Stimulated activated CD4-positive, alpha-beta T cell treated with anti-CD3 and anti-CD28 coated beads, Interleukin-2, amount 100 ng/mL, for 4 hours (primary cell): ENCODE measurements at regions not wholly inside any gene's neighbourhood (a gene's known extent, or its start where the extent isn't known, plus 50 kb on each side); places are given as distances from the start of the nearest gene placed in this dataset.

ENCODE experiments used
- DNase-seq: peaks from one replicate; pipeline ENCODE4 v3.0.0-alpha.2; 2020; ENCODE audit warnings: low read depth

DNA sequence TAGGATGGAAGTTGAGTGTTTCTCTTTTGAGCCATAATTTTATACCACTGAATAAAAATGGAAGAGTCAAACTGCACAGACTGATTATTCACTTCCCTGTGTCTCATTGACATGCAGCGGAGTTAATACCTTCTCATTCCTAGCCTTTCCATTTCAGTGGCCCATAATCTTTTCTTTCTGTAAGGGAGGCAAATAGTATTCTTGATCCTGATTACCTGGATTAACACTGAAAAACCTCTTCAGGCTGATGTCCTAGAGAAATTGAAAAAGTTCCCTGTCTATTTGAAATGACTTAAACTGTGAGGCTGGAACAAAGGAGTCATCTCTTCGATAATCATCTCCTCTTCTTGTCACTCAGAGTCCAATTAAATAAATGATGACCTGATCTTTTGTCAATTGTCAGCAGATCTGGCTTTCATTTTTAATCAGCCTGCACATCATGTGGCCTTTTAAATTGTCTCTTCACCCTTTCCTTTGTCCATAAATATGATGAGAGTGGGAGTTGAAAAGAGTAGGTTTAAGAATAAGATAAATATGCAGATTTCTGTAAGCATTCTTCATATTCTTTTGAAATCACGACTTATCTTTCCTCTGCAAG is 713.0 kb downstream of the EPM2A start:
- DNase-seq: no peak

DNA sequence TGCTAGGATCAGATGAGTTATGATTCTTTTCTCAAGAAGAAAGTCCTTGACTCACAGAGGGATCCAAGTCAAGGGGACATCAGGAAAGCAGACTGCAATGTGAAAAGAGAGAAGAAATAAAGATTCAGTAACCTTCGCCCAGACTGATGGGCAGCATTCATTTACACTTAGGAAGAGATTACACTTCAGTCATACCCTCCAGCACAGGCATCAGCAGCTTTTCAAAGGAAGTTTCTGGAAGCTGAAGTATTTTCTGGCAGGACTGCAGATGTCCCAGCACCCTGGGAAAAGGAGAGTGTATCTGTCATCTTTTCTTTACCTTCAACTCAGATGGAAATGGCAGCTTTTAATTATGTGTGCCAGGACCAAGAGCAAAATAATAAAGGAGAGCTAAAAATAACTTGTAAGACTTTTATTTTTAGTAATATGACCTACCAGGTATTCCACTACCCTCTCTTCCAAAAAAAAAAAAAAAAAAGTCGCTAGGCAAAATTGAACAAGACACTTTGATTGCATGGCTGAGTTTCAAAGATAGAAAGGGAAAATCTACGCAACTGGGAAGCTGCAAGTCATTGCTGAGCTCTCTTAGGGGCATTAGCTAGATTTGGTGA is 712.1 kb downstream of the EPM2A start:
- no peak for DNase-seq

DNA sequence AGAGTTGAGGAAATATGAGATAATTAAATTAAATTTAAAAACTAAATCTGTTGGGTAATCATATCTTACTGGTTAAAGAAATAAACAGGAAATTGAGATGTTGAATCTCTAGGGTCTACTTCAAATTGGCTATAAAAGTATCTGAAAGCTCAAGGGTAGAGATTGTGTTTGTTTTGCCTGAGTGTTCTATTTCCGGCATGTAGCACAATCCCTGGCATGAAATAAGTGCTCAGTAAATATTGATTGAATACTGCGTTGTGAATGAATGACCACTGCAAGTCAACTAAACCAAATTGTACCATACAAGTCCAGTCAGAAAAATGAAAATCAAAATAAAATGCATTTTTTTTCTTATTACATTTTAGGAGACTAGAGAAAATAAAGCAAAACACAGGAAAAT is 709.8 kb downstream of the EPM2A start:
- DNase-seq: no peak

DNA sequence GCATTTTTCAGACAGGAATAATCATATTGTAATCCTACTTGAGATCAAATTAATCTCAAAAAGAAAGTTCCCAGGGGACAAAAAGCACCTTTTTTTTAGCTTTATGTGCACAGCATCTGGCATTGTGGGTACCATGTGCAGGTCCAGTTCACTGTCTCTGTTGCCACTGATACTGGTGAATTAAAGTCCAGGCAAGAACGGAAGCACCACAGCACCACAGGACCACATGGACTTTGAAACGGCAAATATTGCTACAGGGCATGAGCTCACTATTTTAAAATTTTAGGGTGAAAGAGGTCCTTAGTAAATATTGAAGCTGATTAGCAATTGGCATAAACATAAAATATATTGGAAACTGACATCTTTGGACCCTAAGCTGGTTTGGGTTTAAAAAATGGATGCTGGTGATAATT is 709.0 kb downstream of the EPM2A start:
- no peak for DNase-seq

DNA sequence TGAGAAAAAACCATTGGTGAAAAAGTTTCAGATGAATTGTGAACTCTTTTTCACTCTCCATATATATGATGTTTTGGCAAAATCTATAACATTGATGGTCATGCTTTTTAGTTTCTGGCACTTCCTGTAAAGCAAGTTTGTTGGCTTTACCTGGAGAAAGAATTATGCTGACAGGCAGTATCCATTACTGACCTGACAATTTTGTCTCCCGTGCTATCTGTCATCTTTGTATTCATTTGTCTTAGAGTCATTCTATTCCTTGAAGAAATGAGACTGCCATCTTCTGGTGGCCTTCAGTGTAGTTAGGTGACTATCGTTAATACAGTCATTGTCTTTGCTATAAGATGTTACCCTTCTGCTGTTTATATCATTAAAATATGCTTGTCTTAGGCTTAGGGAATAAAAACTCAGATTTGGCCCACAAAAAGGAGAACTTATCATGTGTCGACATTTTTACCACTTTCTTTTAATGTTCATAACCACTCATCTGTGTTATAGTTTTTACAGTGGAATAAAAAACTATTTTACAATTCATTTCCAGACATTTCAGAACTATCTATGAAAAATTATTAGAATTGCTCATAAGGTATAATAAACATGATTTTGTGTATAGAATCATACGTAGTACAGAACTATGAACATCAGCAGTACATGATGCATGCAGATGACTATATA is 707.0 kb downstream of the EPM2A start:
- no peak for DNase-seq

DNA sequence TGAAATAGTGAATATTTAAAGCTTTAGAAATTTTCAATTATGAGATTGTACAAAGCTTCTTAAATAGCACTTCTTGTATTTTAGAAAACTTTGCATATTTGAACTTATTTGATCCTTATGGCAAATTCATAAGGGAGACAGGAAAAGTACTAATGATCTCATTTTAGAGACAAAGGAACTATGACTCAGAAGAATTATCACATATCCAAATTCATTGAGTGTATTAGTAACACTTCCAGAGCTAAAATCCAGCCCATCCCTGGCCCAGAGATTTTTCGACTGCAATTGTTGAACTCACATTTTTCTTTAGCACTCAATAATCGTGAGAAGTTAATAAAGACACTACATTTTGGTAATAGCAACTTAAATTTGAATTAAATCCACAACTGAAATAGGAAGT is 704.3 kb downstream of the EPM2A start:
- no peak for DNase-seq

DNA sequence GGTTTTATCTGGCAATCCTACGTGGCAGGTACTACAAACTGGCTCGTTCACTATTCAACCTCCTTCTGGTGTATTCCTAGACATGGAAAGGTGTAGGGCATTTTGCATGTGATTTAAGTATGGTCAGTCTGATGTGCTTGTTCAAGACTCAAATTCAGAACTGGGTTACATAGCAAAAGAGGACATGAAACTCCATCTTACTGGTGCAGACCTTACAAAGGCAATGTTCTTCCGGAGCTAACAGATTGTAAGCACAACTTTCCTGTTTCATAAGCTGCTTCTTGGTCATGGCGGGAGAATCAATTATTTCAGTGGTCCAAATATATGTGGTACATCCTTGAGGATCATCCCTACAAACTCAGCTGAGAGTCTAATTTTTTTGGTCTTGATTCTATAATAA is 703.4 kb downstream of the EPM2A start:
- DNase-seq: no peak

DNA sequence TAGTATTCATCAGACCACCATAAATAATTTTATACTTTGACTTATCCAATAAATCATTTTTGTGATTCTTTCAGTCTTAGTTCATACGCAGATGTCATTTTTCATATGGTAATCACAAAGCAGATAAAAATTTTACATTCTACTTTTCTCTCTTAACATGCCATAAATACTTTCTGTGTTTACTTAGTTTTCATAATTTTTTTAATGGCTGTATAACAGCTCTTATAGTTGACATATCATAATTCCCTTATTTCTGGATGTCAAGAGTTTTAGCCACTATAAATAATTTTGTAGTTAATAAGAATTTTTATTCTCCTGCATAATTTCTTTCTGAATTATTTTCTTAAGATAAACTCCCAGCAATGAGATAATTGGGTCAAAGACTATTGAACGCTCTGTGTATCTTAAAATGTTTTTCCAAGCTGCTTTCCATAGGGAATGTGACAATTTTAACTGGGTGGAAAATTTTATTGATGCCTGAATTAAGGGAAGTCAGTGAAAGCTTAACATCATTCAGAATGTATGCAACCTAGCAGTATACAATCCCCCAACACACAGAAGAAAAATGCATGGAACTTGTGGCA is 702.7 kb downstream of the EPM2A start:
- no peak for DNase-seq

DNA sequence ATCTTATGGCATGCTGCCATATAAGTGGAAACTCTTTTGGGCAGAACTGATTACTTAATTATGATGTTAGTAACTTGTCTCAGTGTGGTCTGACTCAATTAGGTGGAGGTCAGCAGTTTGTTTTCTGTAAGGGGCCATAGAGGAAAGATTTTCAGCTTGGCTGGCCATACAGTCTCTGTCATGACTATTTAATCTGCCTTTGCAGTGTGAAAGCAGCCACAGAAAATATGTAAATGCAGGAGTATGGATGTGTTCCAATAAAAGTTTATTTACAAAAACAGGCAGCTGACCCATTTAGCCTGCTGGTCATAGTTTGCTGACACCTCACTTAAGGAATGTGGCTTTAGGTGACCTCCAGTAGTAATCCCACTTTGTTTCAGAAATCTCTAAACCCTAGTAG is 700.7 kb downstream of the EPM2A start:
- no peak for DNase-seq

DNA sequence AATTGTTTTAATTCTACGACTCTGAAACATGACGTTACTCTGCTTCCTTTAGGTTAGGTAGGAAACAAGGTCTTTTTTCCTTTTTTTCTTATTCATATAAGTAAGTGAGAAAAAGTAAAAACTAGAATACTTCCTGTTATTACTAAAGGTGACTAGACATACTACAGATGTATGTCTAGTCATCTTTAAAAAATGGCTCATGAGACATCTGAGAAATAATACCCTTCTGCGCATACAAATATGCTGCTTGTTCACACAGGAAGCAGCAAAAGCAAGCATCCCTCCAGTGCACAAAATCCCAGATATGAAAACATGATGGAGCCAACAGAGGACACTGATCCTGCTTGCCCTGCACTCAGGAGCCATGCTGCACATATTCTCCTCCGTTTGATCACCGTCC is 699.1 kb downstream of the EPM2A start:
- DNase-seq: no peak

DNA sequence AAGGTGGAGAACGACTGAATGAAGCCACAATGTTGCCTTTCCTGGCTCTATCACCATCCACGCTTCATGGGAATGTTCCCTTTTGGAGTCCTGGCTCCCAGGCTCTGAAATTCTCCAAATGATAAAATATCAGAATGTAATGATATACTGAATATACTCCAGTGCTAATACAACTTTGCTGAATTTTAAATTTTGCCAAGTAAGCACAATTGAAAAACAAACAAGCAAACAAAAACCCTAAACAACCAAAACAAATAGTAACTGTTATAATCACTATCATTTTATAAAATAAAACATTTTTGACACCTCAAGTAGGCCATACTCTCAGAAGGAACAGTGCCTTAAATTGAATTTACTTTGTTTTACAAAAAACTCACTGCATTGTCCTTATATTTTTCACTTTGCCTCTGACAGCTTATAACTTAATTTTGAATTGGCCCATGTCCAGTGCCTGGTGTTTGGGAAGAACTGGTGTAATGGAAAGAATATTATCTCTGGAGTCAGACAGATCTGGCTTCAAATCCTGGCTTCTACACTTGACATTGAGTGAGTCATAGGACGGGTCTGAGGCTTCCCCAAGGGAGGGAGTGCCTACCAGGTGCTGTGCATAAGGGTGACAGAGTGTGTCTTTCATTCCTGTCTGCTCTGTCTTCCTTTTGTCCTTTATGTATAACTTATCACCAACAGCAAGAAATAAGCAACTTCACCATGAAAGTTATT is 698.3 kb downstream of the EPM2A start:
- no peak for DNase-seq

DNA sequence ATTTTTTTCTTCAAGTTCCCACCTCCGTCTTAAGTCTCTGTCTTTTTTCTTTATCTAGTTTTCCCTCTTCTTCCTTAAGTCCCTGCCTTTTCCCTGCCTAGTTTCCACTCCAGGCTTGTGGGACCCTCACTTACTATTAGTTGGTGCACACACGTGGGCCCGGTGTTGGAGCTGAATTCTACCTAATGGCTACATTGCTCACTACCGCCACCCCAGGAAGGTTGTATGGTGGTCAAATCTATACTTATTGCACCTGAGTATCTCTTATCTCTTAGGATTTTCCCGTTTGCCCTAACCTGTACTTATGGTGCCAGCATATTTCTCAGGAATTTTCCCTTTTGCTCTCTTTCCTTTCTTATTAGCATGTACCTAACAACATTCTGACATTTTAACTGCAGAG is 692.8 kb downstream of the EPM2A start:
- DNase-seq: no peak

DNA sequence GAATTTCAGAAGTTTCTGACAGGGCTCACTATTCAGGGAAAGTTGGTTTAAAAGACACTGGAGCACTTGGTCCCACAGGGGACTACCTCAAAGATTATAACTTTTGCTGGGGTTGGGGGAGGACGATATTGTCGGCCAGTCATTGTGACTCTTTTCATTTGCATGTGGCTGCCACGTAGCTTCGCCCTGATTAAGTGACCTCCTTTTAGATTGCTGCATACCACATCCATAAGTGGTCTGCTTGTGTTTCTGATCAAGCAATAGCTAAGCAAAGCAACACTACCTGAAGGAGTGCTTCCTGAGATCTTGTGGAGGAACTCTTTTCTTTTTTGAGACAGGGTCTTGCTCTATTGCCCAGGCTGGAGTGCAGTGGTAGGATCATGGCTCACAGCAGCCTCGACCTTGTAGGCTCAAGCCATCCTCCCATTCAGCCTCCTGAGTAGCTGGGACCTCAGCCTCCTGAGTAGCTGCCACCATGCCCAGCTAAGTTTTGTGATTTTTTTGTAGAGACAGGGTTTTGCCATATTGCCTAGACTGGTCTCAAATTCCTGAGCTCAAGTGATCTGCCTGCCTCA is 691.3 kb downstream of the EPM2A start:
- DNase-seq: no peak

DNA sequence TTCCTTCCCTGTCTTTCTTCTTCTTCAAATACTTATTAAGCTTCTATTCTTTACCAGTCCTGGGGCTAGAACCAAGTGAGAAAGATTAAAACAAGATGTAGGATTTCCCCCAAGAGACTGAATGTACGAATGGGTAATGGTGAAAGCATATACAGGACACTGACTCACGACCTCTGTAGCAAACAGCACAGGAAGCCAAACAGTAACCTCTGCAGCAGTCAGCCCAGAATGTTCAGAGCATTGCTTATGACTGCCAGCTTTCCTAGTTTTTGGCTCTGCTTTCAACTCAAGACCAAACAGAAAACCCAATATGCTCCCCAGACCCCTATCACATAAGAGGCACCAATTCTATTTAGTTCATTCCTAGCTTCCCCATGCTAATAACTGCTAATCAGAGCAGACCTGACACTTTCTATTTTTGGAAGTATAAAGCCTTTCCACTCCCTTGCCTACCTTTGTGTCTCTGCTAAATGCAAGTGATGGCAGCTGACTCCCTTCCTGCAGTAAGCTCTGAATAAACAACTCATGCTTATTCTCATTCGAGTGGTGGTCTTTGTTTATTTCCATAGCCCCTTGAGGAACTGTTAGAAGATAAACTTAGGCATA is 690.6 kb downstream of the EPM2A start:
- DNase-seq: no peak

DNA sequence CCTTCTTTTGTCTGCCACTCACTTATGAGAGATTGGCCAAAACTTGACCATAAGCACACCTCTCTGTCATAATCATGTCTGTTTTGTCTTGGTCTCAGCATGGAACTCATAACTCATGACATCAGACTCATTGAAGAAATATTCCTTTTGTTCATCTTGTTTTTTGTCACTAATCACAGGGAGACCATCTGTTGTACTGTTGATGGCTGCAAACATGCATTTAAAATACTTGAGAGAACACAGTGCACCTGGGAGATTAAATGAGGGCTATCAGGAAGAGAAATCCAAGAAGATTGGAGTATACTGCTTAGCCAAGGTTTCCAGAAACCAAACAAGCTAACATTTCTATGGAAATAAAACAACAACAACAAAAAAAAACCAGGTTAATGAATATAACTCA is 689.7 kb downstream of the EPM2A start:
- DNase-seq: no peak

DNA sequence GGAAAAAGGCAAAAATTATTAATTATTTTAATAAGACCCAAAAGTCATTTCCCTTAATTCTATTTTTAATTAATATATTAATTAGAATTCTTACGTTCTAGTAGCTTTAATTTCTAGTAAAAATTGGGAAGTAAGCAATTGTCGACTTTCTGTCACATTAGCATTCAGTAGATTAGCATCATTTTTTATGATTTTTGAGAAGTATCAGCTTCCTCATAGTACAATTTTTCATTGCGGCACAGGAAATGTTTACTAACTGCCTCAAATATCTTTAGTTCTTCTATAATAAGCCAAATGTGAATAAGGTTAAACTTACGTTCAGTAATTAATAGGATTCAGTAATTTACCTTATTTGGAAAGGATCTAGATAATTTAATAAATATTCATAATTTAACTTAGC is 687.4 kb downstream of the EPM2A start:
- no peak for DNase-seq

DNA sequence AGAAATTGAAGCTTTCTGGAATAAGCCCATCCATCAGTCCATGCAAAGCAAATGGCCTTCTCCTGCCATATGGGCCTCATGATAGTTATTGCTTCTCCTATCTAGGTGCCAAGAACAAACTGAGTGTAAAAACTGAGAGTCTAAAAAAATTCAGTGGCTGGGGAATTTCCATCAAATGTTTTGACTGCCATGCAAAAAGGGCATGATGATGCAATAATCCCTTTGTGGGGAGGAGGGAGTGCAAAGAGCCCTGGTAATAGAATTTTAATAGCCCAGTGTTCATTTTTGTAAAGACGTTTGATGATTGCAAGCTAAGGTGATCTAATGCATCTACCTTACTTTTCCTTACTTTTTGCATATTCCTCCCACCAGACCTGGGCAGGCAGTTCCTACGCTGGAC is 683.7 kb downstream of the EPM2A start:
- DNase-seq: no peak

DNA sequence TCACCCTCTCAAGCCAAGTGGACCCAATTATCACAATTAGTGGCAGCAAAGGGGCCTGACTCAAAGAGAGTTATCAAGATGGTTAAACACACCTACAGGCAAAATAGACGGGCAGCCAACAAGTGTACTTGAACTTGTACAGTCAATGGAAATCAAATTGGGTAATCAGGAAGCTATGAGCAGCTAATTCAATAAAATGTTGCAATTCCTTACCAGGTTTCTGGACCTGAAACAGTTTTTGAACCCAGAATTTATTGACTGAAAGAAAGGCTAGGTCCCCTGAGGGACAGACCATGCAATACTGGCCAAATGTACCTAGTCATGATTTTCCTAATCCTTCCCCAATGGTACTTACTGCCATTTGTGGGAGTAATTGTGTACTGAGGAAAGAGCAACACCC is 679.8 kb downstream of the EPM2A start:
- no peak for DNase-seq

DNA sequence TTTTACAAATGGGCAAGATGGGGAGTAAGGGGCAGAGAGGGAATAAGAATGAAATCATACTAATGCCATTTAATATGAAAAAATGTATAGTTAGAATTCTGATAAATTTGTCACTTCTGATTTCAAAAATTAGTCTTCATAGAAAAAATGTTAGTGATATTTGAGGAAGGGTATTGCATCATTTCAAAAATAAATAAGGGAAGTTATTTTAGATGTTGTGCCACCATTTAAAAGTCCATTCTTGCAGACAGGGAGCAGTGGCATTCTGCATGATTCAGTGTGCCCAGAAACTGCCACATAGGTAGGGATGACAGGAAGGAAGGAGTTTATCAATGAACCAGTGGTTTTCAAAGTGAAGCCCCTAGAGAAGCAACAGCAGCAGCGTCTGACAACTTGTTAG is 674.6 kb downstream of the EPM2A start:
- DNase-seq: no peak

DNA sequence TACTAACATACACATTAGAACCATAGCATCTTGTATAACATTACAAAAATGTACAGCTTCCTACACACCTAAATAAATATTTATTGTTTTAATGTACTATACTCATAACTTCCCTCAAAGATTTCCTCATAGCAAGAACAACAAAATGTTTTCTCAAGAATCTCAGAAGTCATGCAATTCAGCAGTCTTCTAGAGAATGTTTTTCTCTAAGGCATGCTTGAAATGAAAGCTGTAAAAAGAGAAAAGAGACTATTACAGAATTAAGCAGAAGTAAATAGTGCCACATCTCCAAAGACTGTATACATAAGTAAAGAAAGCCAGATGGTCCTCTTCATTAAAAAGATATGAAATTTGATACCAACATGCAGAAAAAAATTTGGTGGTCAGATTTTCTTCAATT is 672.2 kb downstream of the EPM2A start:
- DNase-seq: no peak

DNA sequence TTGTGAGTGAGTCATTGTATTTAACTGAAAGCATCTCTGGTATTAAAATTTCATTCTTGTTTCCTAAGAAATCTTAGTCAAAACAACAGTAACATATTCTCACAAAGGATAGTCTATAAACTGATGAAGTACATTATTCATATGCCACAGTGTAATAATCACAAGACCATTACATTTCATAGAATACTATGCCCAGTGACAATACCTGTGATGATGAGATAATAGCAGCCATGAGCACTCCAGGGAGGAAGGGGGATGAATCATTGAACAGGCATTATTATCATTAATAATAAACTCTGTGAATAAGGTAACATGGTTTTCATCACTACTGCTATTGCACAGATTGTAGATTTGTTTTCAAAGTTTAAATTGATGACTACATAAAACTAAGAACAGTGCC is 667.9 kb downstream of the EPM2A start:
- DNase-seq: no peak

DNA sequence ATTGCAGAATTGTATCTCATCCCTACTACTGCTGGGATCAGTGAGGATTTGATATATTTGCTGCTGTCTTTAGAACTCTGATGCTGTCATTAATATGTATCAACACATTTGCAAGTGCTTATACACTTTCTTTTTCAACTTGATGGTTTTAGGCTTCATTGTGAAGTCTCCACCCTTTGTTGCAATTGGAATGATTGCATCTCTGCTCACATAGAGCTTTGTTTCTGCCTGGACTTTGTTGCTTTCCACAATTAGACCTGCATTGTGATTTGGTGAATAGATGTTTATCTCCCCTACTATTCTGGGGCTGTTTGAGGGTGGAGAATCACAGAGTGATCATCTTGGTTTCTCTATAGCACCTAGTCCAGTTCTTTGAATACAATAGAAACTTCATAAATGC is 666.7 kb downstream of the EPM2A start:
- no peak for DNase-seq
